NOMO-1 treated with DMSO at 0.1 percent for 48 hours (cell line): ENCODE measurements at regions not wholly inside any gene's neighbourhood (a gene's known extent, or its start where the extent isn't known, plus 50 kb on each side); places are given as distances from the start of the nearest gene placed in this dataset.
"Not testable (repeated sequence)": the region's sequence is repeated elsewhere in the genome, so short reads cannot be mapped to it uniquely, and the experiment has no call there.

Experiments
- DNase-seq: peaks from one replicate; lab custom pipeline; 2025; ENCODE audit not compliant: unreplicated experiment; lab: John Stamatoyannopoulos, UW

DNA sequence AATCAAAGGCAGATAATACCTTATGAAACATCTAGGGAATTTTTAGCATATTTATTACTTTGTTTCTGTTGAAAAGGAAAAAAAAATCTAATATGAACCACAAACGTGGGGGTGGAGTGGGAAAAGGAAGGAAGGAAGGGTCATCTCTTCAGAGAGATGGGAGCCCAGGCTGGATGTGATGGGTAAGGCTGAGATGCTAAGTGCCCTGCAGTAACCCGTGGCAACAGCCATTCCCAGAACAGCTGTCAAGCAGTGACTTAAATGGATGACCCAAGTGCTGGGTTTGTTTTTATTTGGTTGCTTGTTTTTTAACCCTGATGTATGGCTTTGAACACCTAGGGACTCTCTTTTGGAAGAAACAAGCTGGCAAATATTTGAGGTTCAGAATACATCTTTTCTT lies 50.7 kb upstream of the KLF7 start:
- DNase-seq = no peak

DNA sequence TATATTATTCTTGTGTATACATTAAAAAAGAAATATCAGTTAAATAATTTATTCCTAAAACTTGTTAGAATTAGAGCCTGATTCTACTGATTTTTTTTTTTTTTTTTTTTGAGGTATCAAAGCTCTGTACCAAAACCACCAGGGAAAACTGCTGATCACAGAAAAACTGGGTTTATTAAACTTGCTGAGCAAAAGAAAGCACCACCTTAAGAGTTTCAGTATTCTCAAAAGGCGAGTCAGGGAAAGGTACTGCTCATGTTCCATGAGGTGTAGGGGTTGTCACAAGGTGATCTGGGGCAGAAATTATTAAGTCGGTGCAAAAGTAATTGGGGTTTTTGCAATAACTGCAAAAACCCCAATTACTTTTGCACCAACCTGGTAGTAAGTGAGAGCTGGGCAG lies 51.7 kb upstream of the KLF7 start:
- DNase-seq = no peak

- no peak for DNase-seq
These were observed 53.4 kb upstream of the KLF7 start for GRCh38 chr2:207219081-207219630.

GRCh38 chr2:207219676-207220501 lies 54.1 kb upstream of the KLF7 start:
- DNase-seq = no peak

GRCh38 chr2:207221731-207222130 lies 56.0 kb upstream of the KLF7 start:
- no peak for DNase-seq

DNA sequence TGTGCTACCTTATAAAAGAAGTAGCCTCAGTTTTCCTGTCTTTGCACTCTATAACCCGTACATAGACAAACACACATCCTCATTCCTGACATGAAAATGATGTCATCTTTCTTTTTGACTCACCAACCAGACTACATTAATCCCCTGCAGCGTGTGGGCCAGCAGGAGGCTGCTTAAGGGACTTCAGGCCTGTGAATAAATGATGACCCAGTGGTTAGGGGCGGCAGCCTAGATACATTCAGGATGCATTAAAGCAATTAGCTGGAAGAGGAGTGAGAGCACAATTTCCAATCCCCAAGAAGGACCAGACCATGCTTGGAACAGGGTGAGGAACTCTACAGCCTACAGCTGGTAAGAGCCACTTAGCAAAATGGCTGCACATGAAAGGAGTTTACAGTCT lies 57.3 kb upstream of the KLF7 start:
- DNase-seq = no peak

DNA sequence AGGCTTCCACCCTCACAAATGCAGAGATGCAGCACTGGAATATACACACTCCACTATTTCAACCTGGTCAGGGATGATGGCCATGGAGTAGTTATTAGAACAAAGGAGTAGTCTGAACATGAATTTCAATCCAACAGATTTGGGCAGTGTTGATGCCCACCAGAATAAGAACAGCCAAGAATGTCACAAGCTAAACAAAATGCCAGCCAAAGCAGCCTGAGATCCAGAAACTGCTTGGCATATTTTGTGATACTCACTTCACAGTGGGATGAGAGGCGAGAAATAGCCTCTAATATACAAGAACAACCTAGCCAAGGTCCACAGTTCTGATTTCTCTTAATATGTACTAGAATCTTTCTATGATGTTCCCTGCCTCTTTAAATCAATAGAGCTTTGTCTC lies 58.6 kb upstream of the KLF7 start:
- no peak for DNase-seq

GRCh38 chr2:207224791-207225482 lies 59.2 kb upstream of the KLF7 start:
- DNase-seq = no peak

DNA sequence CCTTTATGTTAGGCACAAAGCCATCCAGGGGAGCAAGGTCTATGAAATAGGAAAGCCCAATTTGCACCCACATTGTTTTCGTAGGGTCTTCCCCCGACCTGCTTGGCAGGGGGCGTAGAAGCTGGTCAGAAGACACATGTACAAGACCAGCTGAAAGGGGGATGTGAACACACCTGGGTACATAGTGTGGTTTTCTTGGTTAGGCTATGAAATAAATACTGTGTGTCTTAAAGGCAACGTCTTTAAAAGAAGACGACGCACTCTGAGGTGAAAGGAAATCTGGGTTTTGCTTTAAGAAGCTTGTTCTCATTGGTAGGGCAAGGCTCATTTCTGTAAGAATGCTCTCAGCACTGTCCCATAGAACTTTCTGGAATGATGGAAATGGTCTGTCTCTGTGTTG lies 60.0 kb upstream of the KLF7 start:
- DNase-seq = no peak

- DNase-seq = no peak
These were observed 60.5 kb upstream of the KLF7 start for GRCh38 chr2:207226243-207226642.

DNA sequence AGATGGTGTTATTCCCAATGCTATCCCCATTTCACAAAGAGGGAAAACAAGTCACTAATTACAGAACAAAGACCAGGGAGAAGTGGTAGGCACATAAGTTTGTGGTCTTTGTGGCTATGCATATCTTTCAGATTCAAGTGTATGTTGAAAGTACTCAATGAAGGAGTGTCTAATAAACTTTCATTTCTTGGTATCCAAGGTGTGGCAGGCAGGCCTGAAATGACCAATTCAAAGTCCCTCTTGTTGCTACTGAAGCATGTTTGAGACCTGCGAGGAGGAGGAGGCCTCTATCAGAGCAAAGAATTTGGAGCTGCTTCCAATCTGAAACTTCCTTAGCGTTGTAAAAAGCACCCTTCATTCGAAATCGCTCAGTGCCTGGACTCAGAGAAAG lies 60.9 kb upstream of the KLF7 start:
- no peak for DNase-seq

GRCh38 chr2:207227062-207227748 lies 61.5 kb upstream of the KLF7 start:
- DNase-seq = no peak

GRCh38 chr2:207227749-207228145 lies 62.0 kb upstream of the KLF7 start:
- DNase-seq = no peak

DNA sequence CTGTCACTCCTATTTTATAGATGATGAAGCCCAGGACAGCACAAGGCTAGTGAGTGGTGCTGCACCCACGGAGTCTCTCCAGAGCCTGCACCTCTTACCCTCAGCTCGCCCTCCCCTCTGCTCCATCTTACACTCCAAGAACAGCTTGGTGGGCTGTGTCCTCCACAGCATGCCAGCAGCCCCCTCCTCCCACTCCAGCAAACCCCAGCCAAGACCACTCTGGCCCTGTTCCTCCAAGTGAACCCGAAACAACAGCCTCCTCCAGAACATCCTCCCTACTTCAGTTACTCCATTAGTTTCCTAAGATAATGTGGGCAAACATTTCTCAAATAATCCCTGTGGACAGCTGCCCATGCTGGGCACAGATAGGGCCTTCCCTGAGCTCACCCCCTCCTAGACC lies 62.7 kb upstream of the KLF7 start:
- DNase-seq = no peak

DNA sequence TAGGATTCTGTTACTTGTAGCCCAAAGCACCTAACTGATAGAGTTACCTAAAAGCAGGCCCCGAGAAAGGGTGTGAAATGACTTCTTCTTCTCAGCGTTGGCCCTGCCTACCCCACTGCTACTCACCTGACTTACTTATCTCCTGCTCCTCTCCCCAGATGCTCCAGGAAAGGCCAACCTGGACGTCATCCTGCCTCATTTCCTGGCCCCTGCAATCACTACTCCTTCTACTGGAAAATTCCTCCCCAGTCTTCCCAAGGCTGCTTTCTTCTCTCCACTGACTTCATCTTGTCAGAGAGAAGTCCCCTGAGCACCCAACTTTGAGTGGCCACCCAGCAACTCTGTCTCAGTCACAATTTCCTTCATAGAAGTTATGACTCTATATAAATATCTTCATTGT lies 63.4 kb upstream of the KLF7 start:
- no peak for DNase-seq

DNA sequence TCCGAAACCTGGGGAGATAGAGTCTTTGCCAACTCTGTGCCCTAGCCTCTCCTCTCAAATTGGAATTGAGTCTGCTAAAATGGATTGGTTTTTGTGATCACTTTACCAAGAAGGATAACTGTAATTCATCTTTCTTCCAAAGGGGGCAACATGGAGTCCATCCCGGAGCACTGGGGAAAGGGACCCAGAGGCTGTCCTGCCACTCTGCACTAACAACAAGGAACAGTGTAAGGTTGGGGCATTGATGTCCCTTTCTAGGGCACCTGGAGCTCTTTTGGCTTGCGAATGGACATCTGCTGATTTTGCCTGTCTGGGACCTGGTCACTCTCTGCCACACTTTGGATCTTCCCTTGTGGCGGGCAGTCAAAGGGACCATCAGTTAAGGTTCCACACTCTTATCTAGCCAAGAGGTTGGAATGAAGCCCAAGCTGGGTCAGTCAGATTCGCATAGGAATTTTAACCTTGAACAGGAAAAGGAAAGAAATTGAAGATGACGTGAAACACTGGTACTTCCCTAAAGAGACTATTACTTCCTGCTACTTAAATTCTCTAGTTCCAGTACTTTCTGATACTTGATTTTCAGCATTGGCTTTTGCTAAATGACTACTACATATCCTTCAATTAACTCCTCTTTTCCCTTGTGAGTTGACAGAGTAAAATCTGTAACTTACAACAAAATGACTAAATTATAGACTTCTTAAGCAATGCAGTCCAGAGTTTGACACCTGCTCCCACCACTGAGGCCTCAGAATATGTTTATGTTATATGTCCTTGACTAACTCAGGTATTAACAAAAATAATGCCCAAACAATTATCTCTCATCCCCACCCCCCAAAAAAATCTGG lies 64.7 kb upstream of the KLF7 start:
- DNase-seq = no peak

- no peak for DNase-seq
These were observed 65.5 kb upstream of the KLF7 start for GRCh38 chr2:207231106-207231865.

GRCh38 chr2:207231967-207232366 lies 66.2 kb upstream of the KLF7 start:
- DNase-seq = no peak

DNA sequence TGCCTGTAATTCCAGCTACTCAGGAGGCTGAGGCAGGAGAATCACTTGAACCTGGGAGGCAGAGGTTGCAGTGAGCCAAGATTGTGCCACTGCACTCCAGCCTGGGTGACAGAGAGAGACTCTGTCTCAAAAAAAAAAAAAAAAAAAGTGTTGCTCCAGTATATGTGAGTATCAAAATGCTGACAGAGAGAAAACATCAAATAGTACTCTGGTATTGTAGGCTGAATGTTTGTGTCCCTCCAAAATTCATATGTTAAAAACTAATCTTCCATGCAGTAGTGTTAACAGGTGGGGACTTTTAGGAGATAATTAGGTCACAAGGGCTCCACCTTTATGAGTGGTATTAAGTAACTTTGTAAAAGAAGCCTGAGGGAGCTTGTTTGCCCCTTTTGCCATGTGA lies 67.4 kb upstream of the KLF7 start:
- not testable (repeated sequence) for DNase-seq

DNA sequence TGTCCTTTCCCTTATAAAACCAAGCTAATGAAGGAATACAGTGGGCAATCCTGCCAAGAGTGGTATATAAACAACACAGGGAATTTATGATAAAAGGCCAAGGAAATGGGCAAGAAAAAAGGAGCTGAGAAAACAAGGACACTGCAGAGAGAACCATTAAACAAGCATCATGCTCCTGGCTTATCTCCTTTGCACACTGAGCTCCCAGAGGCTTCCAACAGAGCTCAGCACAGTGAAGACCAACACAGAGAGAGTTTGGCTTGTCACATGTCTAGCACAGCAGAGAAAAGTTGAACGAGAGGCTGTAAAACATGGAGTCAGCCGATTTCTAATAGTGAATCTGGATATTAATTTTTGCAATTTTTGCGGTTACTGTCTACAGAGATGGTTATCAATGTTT lies 68.0 kb upstream of the KLF7 start:
- DNase-seq = no peak
